K562 (cell line): ENCODE measurements at regions not wholly inside any gene's neighbourhood (a gene's known extent, or its start where the extent isn't known, plus 50 kb on each side); places are given as distances from the start of the nearest gene placed in this dataset.

Experiments
- ATAC-seq: fragments of 200-7000 bp; cut with Tn5 transposase; 3 replicates; pipeline ENCODE4 v1.9.1; 2020; ENCODE audit warnings: moderate library complexity
- BruUV-seq: library from RNA; stranded (reverse); fragments of 400-500 nt; replicated peaks from 2 replicates; lab custom pipeline; 2021; lab: Mats Ljungman, UMichigan
- CTCF ChIA-PET: fragments of 300-600 bp; formaldehyde crosslinking; extraction: SDS; loops from one replicate; lab custom pipeline; 2021; ENCODE audit warnings: low intra/inter-chr PET ratio; lab: Yijun Ruan, JAX
- POLR2A ChIA-PET: fragments of 300-600, 350-650 bp; sonication (Branson Sonifier 250); formaldehyde crosslinking; extraction: SDS; loops from one replicate; lab custom pipeline; 2021; ENCODE audit warnings: antibody characterized with exemption, inconsistent platforms; lab: Yijun Ruan, JAX
- DNase-seq, 4 experiments: peaks; one replicate each; pipeline versions ENCODE4 v3.0.0 to v3.0.0-alpha.2; 2011 to 2018; ENCODE audit warnings: low spot score in 3 of 4, mixed read lengths in 3 of 4; ENCODE audit errors: extremely low read depth in 1 of 4
- FAIRE-seq: peaks from 2 replicates; lab custom pipeline; 2011; peaks lifted over from hg19 to GRCh38; lab: Jason Lieb, UNC
- H2AFZ ChIP-seq: 2 replicates; pipeline ENCODE4 v1.6.0; 2011; ENCODE audit warnings: low read depth, low read length, control low read depth, inconsistent platforms
- H3K27ac ChIP-seq: fragments of 200-600 bp; 3 replicates; pipeline ENCODE4 v1.8.0; 2011; ENCODE audit warnings: low read depth, mild to moderate bottlenecking, control low read depth, inconsistent platforms, low read length, moderate library complexity, mixed read lengths; ENCODE audit errors: extremely low read depth
- H3K27me3 ChIP-seq, 2 experiments: fragments of 300-600 bp in 1 of 2; 2 replicates in 1 of 2; 3 replicates in 1 of 2; pipeline versions ENCODE4 v1.6.0 to v1.8.0; 2011; ENCODE audit warnings: inconsistent platforms in 2 of 2, low read length in 2 of 2, mild to moderate bottlenecking in 1 of 2, mixed read lengths in 1 of 2, moderate library complexity in 1 of 2; ENCODE audit not compliant: control insufficient read depth in 2 of 2, insufficient read depth in 2 of 2
- H3K36me3 ChIP-seq: fragments of 300-600 bp; 3 replicates; pipeline ENCODE4 v1.8.0; 2011; ENCODE audit warnings: mild to moderate bottlenecking, low read length, inconsistent platforms; ENCODE audit not compliant: control insufficient read depth, insufficient read depth
- H3K4me1 ChIP-seq, 2 experiments: fragments of 200-600 bp in 1 of 2; replicated peaks in 1 of 2; 2 replicates in 1 of 2; 3 replicates in 1 of 2; pipeline versions ENCODE4 v1.5.1 to v1.8.0; 2011; ENCODE audit warnings: inconsistent platforms in 2 of 2, low read length in 2 of 2, mild to moderate bottlenecking in 1 of 2, mixed read lengths in 1 of 2, moderate library complexity in 1 of 2; ENCODE audit not compliant: control insufficient read depth in 2 of 2, insufficient read depth in 2 of 2
- H3K4me2 ChIP-seq: 2 replicates; pipeline ENCODE4 v1.6.1; 2011; ENCODE audit warnings: low read length, control low read depth, inconsistent platforms, mixed read lengths; ENCODE audit not compliant: insufficient read depth
- H3K4me3 ChIP-seq: fragments of 200-600 bp; sonication (generic), shearing (Covaris generic); 2 replicates; pipeline ENCODE4 v1.5.1; 2016; ENCODE audit warnings: control low read depth, inconsistent platforms
- H3K79me2 ChIP-seq: fragments of 200-600 bp; 3 replicates; pipeline ENCODE4 v1.8.0; 2011; ENCODE audit warnings: low read length, inconsistent platforms; ENCODE audit not compliant: control insufficient read depth, insufficient read depth
- H3K9ac ChIP-seq, 2 experiments: 2 replicates each; pipeline versions ENCODE4 v1.6.0 to v1.6.1; 2011; ENCODE audit warnings: low read depth in 2 of 2, low read length in 2 of 2, control low read depth in 1 of 2, inconsistent platforms in 1 of 2, mild to moderate bottlenecking in 1 of 2, mixed read lengths in 1 of 2; ENCODE audit not compliant: insufficient read depth in 1 of 2
- H3K9me1 ChIP-seq: one replicate; pipeline ENCODE4 v1.6.0; 2011; ENCODE audit warnings: inconsistent platforms, mild to moderate bottlenecking, low read length, moderate library complexity; ENCODE audit not compliant: control insufficient read depth, insufficient read depth
- H3K9me3 ChIP-seq: replicated peaks from 2 replicates; pipeline ENCODE4 v1.5.1; 2011; ENCODE audit warnings: low read depth, low read length, inconsistent platforms; ENCODE audit not compliant: control insufficient read depth, insufficient read depth
- H4K20me1 ChIP-seq: replicated peaks from 2 replicates; pipeline ENCODE4 v1.6.1; 2011; ENCODE audit warnings: low read length, inconsistent platforms, mixed read lengths; ENCODE audit not compliant: control insufficient read depth, insufficient read depth
- HNRNPH1 ChIP-seq: fragments of 200-400 bp; formaldehyde crosslinking; optimal IDR thresholded peaks from 2 replicates; pipeline ENCODE3; 2017; ENCODE audit warnings: low read depth, mild to moderate bottlenecking, low read length, moderate library complexity
- HNRNPL ChIP-seq: fragments of 200-400 bp; formaldehyde crosslinking; IDR thresholded peaks from 2 replicates; pipeline ENCODE4 v1.6.1; 2017; ENCODE audit warnings: low read depth, mild to moderate bottlenecking, low read length
- KAT7 ChIP-seq: sonication (generic); formaldehyde crosslinking; IDR thresholded peaks from 2 replicates; pipeline ENCODE4 v1.8.0; 2022; ENCODE audit warnings: missing genetic modification reagents, mild to moderate bottlenecking, borderline replicate concordance
- MEIS2 ChIP-seq: fragments of 450-650 bp; IDR thresholded peaks from 2 replicates; pipeline ENCODE4 v1.6.1; 2014; ENCODE audit warnings: mild to moderate bottlenecking; ENCODE audit not compliant: partially characterized antibody
- POLR2B ChIP-seq: fragments of 450-650 bp; IDR thresholded peaks from 2 replicates; pipeline ENCODE4 v1.6.1; 2018; ENCODE audit warnings: low read depth; ENCODE audit not compliant: partially characterized antibody
- POLR2H ChIP-seq: IDR thresholded peaks from 2 replicates; pipeline ENCODE4 v1.6.1; 2016; ENCODE audit warnings: missing genetic modification characterization, low read depth, mild to moderate bottlenecking, control low read depth, missing compliant biosample characterization, moderate library complexity
- TBP ChIP-seq: optimal IDR thresholded peaks from 2 replicates; pipeline ENCODE3; 2011; ENCODE audit warnings: low read depth, low read length, improper control_type of control experiment
- USF1 ChIP-seq: sonication (generic); formaldehyde crosslinking; IDR thresholded peaks from 2 replicates; pipeline ENCODE4 v1.9.0; 2022; ENCODE audit warnings: mild to moderate bottlenecking, missing genetic modification reagents
- ZBTB8A ChIP-seq: fragments of 450-650 bp; IDR thresholded peaks from 2 replicates; pipeline ENCODE4 v1.6.1; 2018; ENCODE audit warnings: mild to moderate bottlenecking, moderate library complexity; ENCODE audit not compliant: partially characterized antibody
- ZEB2 ChIP-seq: fragments of 450-650 bp; IDR thresholded peaks from 2 replicates; pipeline ENCODE4 v1.6.1; 2016
- ZNF431 ChIP-seq: sonication (generic); formaldehyde crosslinking; IDR thresholded peaks from 2 replicates; pipeline ENCODE4 v1.8.0; 2022; ENCODE audit warnings: mild to moderate bottlenecking, missing genetic modification reagents
- ZNF57 ChIP-seq: fragments of 450-650 bp; formaldehyde crosslinking; IDR thresholded peaks from 2 replicates; pipeline ENCODE4 v1.4.0; 2020; ENCODE audit warnings: mild to moderate bottlenecking, moderate library complexity
- WGBS: fragments of 100-300 bp; shearing (Covaris generic); methylation state at CpG from one replicate; pipeline ENCODE4 v1.1.6; 2016; ENCODE audit warnings: low coverage, mixed read lengths; ENCODE audit not compliant: insufficient coverage; ENCODE audit errors: missing lambda C conversion rate; 5-methylcytosine and 5-hydroxymethylcytosine counted together
- in situ Hi-C: fragments of 300-500 bp; cut with MboI; formaldehyde crosslinking; loops from 4 replicates; pipeline ENCODE4 v1.15.0; 2018; ENCODE audit warnings: inconsistent platforms, mixed read lengths
- intact Hi-C: fragments of 100-400 bp; cut with micrococcal nuclease; formaldehyde crosslinking; loops from 2 replicates; pipeline ENCODE4 v1.14.2; 2022
- TF ChIP-seq, protein P1 (sequence below): fragments of 150-350 bp; IDR thresholded peaks from 2 replicates; pipeline ENCODE4 v1.6.1; 2014; ENCODE audit warnings: low read depth, mild to moderate bottlenecking, low read length, borderline replicate concordance

DNA sequence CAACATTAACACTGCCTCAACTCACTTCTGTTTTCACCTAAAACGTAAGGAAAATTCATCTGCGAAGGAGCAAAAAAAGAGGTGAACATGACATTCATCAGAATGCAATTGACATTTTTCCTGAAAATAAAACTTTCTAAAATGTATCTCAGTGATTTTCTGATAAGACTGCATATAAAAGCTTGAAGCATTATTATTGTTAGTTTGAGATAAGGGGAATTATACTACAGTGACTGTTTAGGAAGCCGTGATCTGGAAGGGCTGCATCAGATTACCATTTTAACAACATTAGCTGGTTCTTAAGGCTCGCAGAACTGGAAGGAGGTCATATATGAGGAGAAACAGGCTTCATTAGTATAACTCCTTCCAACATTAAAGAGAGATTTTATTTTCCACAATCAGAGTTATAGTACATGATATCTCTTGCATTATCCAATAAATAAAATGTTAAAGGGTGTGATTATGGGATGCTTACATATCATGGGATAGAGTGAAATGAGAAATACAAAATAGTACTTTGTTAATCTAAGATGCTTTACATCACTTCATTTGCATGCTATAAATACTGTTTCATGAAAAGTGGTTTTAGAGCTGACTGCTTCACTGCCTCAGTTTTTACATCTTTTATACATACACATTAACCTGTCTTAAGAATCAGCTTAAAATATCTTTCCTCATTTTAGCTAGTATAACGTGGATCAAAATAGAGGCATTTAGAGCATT lies 1820.1 kb upstream of the TENM3 start:
- ATAC-seq (no peak), FAIRE-seq (no peak), DNase-seq (no peak)
- intact Hi-C loops = no loop called here
- H3K9ac ChIP-seq = no peak overlapping the region
- no peaks in the 10 kb centered on the region for H3K79me2 ChIP-seq
- H3K4me1 ChIP-seq = no peaks in the 10 kb centered on the region
- POLR2A ChIA-PET = no interaction called here
- TF ChIP-seq HNRNPL = no peak
- in situ Hi-C loops = no loop called here
- no peaks in the 10 kb centered on the region for H3K9me3 ChIP-seq
- H3K27ac ChIP-seq = no peak overlapping the region
- no peaks in the 10 kb centered on the region for H4K20me1 ChIP-seq
- 0% methylated on average over 5 of the region's 5 CpGs for WGBS
- no peak overlapping the region for H3K4me3 ChIP-seq
- H2AFZ ChIP-seq = no peak overlapping the region
- H3K36me3 ChIP-seq = no peaks in the 10 kb centered on the region
- H3K9me1 ChIP-seq = no peaks in the 10 kb centered on the region
- no TSS peak for BruUV-seq
- H3K4me2 ChIP-seq = no peak overlapping the region
- CTCF ChIA-PET = no interaction called here
- H3K27me3 ChIP-seq = no peaks in the 10 kb centered on the region

GRCh38 chr4:180423712-180424057 lies 1819.5 kb upstream of the TENM3 start:
- FAIRE-seq = no peak
- no peak for DNase-seq
- Histone ChIP-seq H3K9me3 (no peaks in the 10 kb centered on the region), H3K4me1 (no peaks in the 10 kb centered on the region), H4K20me1 (no peaks in the 10 kb centered on the region), H3K36me3 (no peaks in the 10 kb centered on the region), H3K79me2 (no peaks in the 10 kb centered on the region), H3K4me2 (no peak overlapping the region), H3K27ac (no peak overlapping the region), H3K9me1 (no peaks in the 10 kb centered on the region), H3K27me3 (no peaks in the 10 kb centered on the region), H2AFZ (no peak overlapping the region), H3K9ac (no peak overlapping the region), H3K4me3 (no peak overlapping the region)
- ChIA-PET POLR2A (no interaction called here), CTCF (no interaction called here)
- no TSS peak for BruUV-seq
- 0% methylated on average over 3 of the region's 4 CpGs for WGBS
- intact Hi-C loops (no loop called here), in situ Hi-C loops (no loop called here)
- ATAC-seq = no peak
- TF ChIP-seq USF1 (CRISPR knock-in tag) = no peak
- TF ChIP-seq HNRNPH1 = no peak
- TF ChIP-seq TBP = no peak
- TF ChIP-seq ZNF431 (CRISPR knock-in tag) = no peak
- TF ChIP-seq ZNF57 (CRISPR knock-in tag) = no peak
- no peak for TF ChIP-seq ZBTB8A
- no peak for TF ChIP-seq MEIS2
- TF ChIP-seq POLR2H (tag) = no peak
- TF ChIP-seq POLR2B = no peak
- no peak for TF ChIP-seq ZEB2
- TF ChIP-seq KAT7 (CRISPR knock-in tag) = no peak
- TF ChIP-seq, protein P1, sequence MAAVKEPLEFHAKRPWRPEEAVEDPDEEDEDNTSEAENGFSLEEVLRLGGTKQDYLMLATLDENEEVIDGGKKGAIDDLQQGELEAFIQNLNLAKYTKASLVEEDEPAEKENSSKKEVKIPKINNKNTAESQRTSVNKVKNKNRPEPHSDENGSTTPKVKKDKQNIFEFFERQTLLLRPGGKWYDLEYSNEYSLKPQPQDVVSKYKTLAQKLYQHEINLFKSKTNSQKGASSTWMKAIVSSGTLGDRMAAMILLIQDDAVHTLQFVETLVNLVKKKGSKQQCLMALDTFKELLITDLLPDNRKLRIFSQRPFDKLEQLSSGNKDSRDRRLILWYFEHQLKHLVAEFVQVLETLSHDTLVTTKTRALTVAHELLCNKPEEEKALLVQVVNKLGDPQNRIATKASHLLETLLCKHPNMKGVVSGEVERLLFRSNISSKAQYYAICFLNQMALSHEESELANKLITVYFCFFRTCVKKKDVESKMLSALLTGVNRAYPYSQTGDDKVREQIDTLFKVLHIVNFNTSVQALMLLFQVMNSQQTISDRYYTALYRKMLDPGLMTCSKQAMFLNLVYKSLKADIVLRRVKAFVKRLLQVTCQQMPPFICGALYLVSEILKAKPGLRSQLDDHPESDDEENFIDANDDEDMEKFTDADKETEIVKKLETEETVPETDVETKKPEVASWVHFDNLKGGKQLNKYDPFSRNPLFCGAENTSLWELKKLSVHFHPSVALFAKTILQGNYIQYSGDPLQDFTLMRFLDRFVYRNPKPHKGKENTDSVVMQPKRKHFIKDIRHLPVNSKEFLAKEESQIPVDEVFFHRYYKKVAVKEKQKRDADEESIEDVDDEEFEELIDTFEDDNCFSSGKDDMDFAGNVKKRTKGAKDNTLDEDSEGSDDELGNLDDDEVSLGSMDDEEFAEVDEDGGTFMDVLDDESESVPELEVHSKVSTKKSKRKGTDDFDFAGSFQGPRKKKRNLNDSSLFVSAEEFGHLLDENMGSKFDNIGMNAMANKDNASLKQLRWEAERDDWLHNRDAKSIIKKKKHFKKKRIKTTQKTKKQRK = no peak
